ENCODE measurements at regions not wholly inside any gene's neighbourhood (a gene's known extent, or its start where the extent isn't known, plus 50 kb on each side); places are given as distances from the start of the nearest gene placed in this dataset.

GRCh38 chr2:62292190-62292589, 96.3 kb downstream of the B3GNT2 start:
- Histone ChIP-seq H3K9me3 (ENCODE audit: control insufficient read depth in 4 of 4, low read length in 3 of 4) (no peaks in the 10 kb centered on the region), H3K36me3 (ENCODE audit: control insufficient read depth in 4 of 4, insufficient read depth in 3 of 4, low read depth in 1 of 4, low read length in 3 of 4) (no peaks in the 10 kb centered on the region), H3K27me3 (ENCODE audit: control insufficient read depth in 4 of 4, insufficient read depth in 4 of 4, low read length in 3 of 4) (no peaks in the 10 kb centered on the region), H3K9ac (ENCODE audit: low read depth in 1 of 2, low read length in 2 of 2) (peak overlapping the region in 1 of 2 donors; percentile 53), H3K27ac (ENCODE audit: low read depth in 1 of 2, low read length in 2 of 2) (peak overlapping the region in 1 of 2 donors; percentile 39), H3K4me3 (ENCODE audit: low read depth in 1 of 3, low read length in 3 of 3) (peak overlapping the region in 2 of 3 donors; percentile 23 to 55), H3K4me1 (ENCODE audit: control insufficient read depth in 4 of 4, insufficient read depth in 4 of 4, low read length in 3 of 4) (peaks cover 9 to 30% (median 26%) of the 10 kb centered on the region in 4 donors)
- 22% methylated on average over 4 of the region's 4 CpGs for WGBS
- peak; percentile 59 to 66 for TF ChIP-seq RAD21 (IDR thresholded peaks at IDR 0.05)
- peak; percentile 47 for TF ChIP-seq YY1 (IDR thresholded peaks at IDR 0.05)
- TF ChIP-seq FOXA2 (IDR thresholded peaks at IDR 0.05), result peak; percentile 84
- no peak for TF ChIP-seq EGR1 (IDR thresholded peaks at IDR 0.05; ENCODE audit: low read depth in 2 of 2)
- TF ChIP-seq ATF3 (IDR thresholded peaks at IDR 0.05), result no peak
- TF ChIP-seq FOXA1 (IDR thresholded peaks at IDR 0.05), result peak; percentile 53
- no peak for TF ChIP-seq MAX (IDR thresholded peaks at IDR 0.05)
- peak; percentile 48 for TF ChIP-seq SP1 (IDR thresholded peaks at IDR 0.05)
- peak; percentile 32 for TF ChIP-seq ZBTB33 (IDR thresholded peaks at IDR 0.05)
- TF ChIP-seq HNF4G (IDR thresholded peaks at IDR 0.05), result peak; percentile 25
- TF ChIP-seq JUND (IDR thresholded peaks at IDR 0.05), result peak; percentile 30 to 77
- TF ChIP-seq GABPA (IDR thresholded peaks at IDR 0.05 in 1 of 2, conservative IDR thresholded peaks at IDR 0.05 in 1 of 2), result no peak
- TF ChIP-seq HNF4A (conservative IDR thresholded peaks at IDR 0.05), result peak; percentile 72 to 75
- peak; percentile 89 to 91 for TF ChIP-seq RXRA (IDR thresholded peaks at IDR 0.05)
- no peak for TF ChIP-seq CTCF (IDR thresholded peaks at IDR 0.05; ENCODE audit: low read depth, low read length, missing input control)
- TF ChIP-seq TAF1 (conservative IDR thresholded peaks at IDR 0.05), result no peak
- TF ChIP-seq REST (IDR thresholded peaks at IDR 0.05), result peak; percentile 57
- no peak for DNase-seq (ENCODE audit: low spot score)

Data from liver (tissue), 8 donors.